GM18951 (cell line): ENCODE measurements at regions not wholly inside any gene's neighbourhood (a gene's known extent, or its start where the extent isn't known, plus 50 kb on each side); places are given as distances from the start of the nearest gene placed in this dataset.

ENCODE experiments used
- POLR2A ChIP-seq: IDR thresholded peaks from 4 replicates; pipeline ENCODE4 v1.6.1; 2011; ENCODE audit warnings: mild to moderate bottlenecking; ENCODE audit not compliant: insufficient read length, insufficient read depth; ENCODE audit errors: extremely low read depth
- in situ Hi-C: fragments of 300-500 bp; cut with MboI; formaldehyde crosslinking; loops from one replicate; pipeline ENCODE4 v1.12.0; 2022; ENCODE audit warnings: low sequenced_read_pairs, mixed read lengths, inconsistent platforms; ENCODE audit not compliant: unreplicated experiment

- in situ Hi-C loops = no loop called here
- no peak for TF ChIP-seq POLR2A
Measured at GRCh38 chr18:67308819-67309218, 207.7 kb downstream of the DSEL start.

GRCh38 chr18:67305466-67305865 lies 211.1 kb downstream of the DSEL start:
- in situ Hi-C loops = no loop called here
- TF ChIP-seq POLR2A = no peak

- TF ChIP-seq POLR2A = no peak
- in situ Hi-C loops = no loop called here
Measured at GRCh38 chr18:67302043-67302442, 214.5 kb downstream of the DSEL start.

- in situ Hi-C loops = no loop called here
- no peak for TF ChIP-seq POLR2A
Measured at GRCh38 chr18:67301592-67301991, 214.9 kb downstream of the DSEL start.

GRCh38 chr18:67300498-67300897 lies 216.0 kb downstream of the DSEL start:
- in situ Hi-C loops = no loop called here
- TF ChIP-seq POLR2A = no peak

GRCh38 chr18:67292814-67293213 lies 223.7 kb downstream of the DSEL start:
- in situ Hi-C loops = no loop called here
- TF ChIP-seq POLR2A = no peak

- in situ Hi-C loops = no loop called here
- no peak for TF ChIP-seq POLR2A
Measured at GRCh38 chr18:67290421-67290820, 226.1 kb downstream of the DSEL start.

- TF ChIP-seq POLR2A = no peak
- in situ Hi-C loops = no loop called here
Measured at GRCh38 chr18:67285583-67285982, 230.9 kb downstream of the DSEL start.

- no peak for TF ChIP-seq POLR2A
- in situ Hi-C loops = no loop called here
Measured at GRCh38 chr18:67282796-67283195, 233.7 kb downstream of the DSEL start.

- in situ Hi-C loops = no loop called here
- no peak for TF ChIP-seq POLR2A
Measured at GRCh38 chr18:67281746-67282145, 234.8 kb downstream of the DSEL start.

- no peak for TF ChIP-seq POLR2A
- in situ Hi-C loops = no loop called here
Measured at GRCh38 chr18:67280486-67281242, 235.9 kb downstream of the DSEL start.

GRCh38 chr18:67279988-67280387 lies 236.5 kb downstream of the DSEL start:
- TF ChIP-seq POLR2A = no peak
- in situ Hi-C loops = no loop called here

GRCh38 chr18:67278984-67279383 lies 237.5 kb downstream of the DSEL start:
- in situ Hi-C loops = no loop called here
- no peak for TF ChIP-seq POLR2A

GRCh38 chr18:67276638-67277037 lies 239.9 kb downstream of the DSEL start:
- in situ Hi-C loops = no loop called here

More at GRCh38 chr18:67276638-67277037, 239.9 kb downstream of the DSEL start:
- TF ChIP-seq POLR2A = no peak
